Large intestine (tissue), 3 donors: ENCODE measurements at regions not wholly inside any gene's neighbourhood (a gene's known extent, or its start where the extent isn't known, plus 50 kb on each side); places are given as distances from the start of the nearest gene placed in this dataset.

Source experiments
- DNase-seq, 2 donors: peaks; one replicate each; pipeline versions ENCODE4 v3.0.0 to v3.0.0-alpha.2; 2013
- H3K27ac ChIP-seq: one replicate; pipeline ENCODE4 v1.5.1; 2013; ENCODE audit warnings: low read length
- H3K27me3 ChIP-seq: 2 replicates; pipeline ENCODE4 v1.6.1; 2013; ENCODE audit warnings: low read length; ENCODE audit not compliant: control insufficient read depth, insufficient read depth
- H3K36me3 ChIP-seq: 2 replicates; pipeline ENCODE4 v1.6.1; 2013; ENCODE audit warnings: low read length; ENCODE audit not compliant: control insufficient read depth, insufficient read depth
- H3K4me1 ChIP-seq: one replicate; pipeline ENCODE4 v1.6.1; 2013; ENCODE audit warnings: low read length; ENCODE audit not compliant: control insufficient read depth, insufficient read depth
- H3K4me3 ChIP-seq: one replicate; pipeline ENCODE4 v1.5.1; 2013; ENCODE audit warnings: low read length
- H3K9me3 ChIP-seq: one replicate; pipeline ENCODE4 v1.6.1; 2013; ENCODE audit warnings: mild to moderate bottlenecking, low read depth, low read length, moderate library complexity; ENCODE audit not compliant: control insufficient read depth
- WGBS: methylation state at CpG from one replicate; pipeline ENCODE4 v1.1.5; 2013; ENCODE audit warnings: low lambda C conversion rate; ENCODE audit not compliant: insufficient coverage; 5-methylcytosine and 5-hydroxymethylcytosine counted together

DNA sequence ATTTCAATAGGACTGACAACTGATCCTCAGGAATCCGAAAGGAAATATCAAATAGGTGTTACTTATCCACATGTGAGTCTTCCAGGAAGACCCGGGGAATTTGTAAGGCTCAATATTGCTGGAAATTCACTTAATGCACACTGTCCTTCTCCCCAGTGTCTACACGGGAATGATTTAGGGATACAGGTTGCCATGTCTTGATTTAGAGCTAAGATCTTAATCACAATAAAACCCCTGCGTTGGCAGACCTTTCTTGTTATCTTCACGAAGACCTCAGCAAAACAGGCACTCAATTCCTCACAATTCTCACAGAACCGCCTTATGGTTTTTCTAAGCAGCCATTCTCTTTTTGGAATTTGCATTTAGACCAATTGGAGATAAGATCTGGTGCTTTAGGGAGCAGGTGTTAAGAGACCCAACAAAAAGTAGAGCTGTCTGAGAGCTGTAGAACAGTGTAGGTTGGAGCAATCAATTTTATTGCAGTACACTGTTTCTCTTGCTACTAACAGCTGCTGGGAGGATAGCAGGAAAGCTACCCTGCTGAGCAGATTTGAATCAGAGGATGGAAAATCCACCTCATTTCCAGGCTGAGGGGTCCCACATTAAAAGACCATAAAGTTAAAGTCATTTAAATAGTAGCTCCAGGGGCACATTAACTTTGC lies 925.7 kb downstream of the EPHA3 start:
- H3K4me3 ChIP-seq = no peak overlapping the region
- no CpG with 5 or more reads among the region's 6 CpGs for WGBS
- no peaks in the 10 kb centered on the region for H3K27me3 ChIP-seq
- H3K4me1 ChIP-seq = no peaks in the 10 kb centered on the region
- no peak overlapping the region for H3K27ac ChIP-seq
- no peaks in the 10 kb centered on the region for H3K9me3 ChIP-seq
- no peak for DNase-seq
- H3K36me3 ChIP-seq = no peaks in the 10 kb centered on the region

DNA sequence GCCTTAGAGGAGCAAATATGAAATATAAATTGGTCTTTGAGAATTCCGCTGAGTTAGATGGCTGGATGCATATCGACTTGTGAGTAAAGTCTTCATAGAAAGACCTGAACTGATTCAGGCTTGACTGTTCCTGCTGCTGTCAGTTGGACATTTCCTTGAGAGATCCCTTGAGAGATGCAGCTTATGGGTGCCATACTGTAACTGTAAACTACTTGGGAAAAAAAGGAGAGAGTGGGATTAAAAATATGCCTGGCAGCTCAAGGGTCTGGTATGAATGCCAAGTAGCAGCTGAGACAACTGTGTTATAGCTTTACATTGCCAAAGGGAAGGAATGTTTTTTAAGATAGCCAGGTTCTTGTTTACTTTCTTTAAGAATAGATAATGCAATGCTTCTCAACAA lies 926.6 kb downstream of the EPHA3 start:
- Histone ChIP-seq H3K27ac (no peak overlapping the region), H3K27me3 (no peaks in the 10 kb centered on the region), H3K4me1 (no peaks in the 10 kb centered on the region), H3K36me3 (no peaks in the 10 kb centered on the region), H3K9me3 (no peaks in the 10 kb centered on the region), H3K4me3 (no peak overlapping the region)
- DNase-seq = no peak
- 100% methylated on average over 2 of the region's 2 CpGs for WGBS

DNA sequence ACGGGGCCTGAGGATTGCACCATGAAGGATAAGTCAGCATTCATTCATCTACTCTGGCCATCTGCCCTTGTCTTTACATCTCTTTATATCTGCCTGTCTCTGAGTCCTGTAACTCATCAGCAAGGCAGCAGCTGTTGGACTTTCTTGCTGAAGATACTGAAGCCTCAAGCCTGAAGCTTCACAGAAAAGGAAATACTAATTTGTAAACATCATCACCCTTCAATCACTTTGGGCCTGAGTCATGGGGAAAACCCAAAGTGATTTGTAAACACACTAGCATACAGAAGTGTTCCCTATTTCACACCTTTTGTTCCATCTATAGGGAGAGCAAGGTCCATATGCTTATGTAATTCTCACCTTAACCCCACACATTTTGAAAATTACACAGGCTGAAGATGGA lies 928.2 kb downstream of the EPHA3 start:
- no peak overlapping the region for H3K27ac ChIP-seq
- no peaks in the 10 kb centered on the region for H3K4me1 ChIP-seq
- no CpG with 5 or more reads among the region's 1 CpG for WGBS
- no peaks in the 10 kb centered on the region for H3K27me3 ChIP-seq
- no peak overlapping the region for H3K4me3 ChIP-seq
- no peaks in the 10 kb centered on the region for H3K9me3 ChIP-seq
- no peak for DNase-seq
- no peaks in the 10 kb centered on the region for H3K36me3 ChIP-seq

DNA sequence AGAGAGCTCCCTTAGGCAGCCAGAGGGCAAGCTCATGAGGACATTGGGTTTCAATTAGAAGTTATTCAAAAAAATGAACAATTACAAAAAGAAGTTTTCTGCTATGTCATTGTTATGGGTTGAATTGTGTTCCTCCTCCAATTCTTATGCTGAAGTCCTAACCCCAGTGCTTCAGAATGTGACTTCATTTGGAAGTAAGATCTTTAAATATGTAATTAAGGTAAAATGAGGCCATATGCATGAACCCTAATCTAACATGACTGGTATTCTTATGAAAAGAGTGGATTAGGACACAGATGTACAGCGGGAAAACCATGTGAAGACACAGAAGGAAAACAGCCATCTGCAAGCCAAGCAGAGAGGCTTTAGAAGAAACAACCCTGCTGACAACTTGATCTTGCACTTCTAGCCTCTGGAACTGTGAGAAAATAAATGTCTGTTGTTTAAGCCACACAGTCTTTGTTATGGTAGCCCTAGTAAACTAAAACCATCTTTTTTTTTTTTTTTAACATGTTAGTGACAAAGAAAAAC lies 929.6 kb downstream of the EPHA3 start:
- no peak for DNase-seq
- Histone ChIP-seq H3K4me3 (no peak overlapping the region), H3K27ac (no peak overlapping the region), H3K27me3 (no peaks in the 10 kb centered on the region), H3K9me3 (no peaks in the 10 kb centered on the region), H3K4me1 (no peaks in the 10 kb centered on the region), H3K36me3 (no peaks in the 10 kb centered on the region)
- no CpG with 5 or more reads among the region's 1 CpG for WGBS

DNA sequence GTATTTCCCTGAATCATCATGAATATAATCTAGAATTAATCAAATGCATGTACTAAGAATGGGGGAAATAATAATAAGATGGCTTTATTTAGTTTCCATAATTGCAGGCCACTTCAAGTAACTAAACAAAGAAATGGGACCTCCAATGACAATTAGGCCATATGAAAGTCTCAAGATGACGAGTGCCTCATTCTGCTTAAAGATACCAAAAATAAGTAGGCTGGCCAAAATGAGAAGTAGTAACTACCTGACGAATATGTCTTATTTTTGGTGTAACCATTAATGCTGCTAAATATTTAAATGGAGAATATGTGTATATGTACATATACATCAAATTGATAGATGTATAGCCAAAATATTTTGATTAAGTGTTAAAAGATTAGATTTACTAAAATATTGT lies 932.6 kb downstream of the EPHA3 start:
- Histone ChIP-seq H3K27me3 (no peaks in the 10 kb centered on the region), H3K4me3 (no peak overlapping the region), H3K27ac (no peak overlapping the region), H3K36me3 (no peaks in the 10 kb centered on the region), H3K9me3 (no peaks in the 10 kb centered on the region), H3K4me1 (no peaks in the 10 kb centered on the region)
- WGBS = 86% methylated on average over 2 of the region's 2 CpGs
- DNase-seq = no peak

DNA sequence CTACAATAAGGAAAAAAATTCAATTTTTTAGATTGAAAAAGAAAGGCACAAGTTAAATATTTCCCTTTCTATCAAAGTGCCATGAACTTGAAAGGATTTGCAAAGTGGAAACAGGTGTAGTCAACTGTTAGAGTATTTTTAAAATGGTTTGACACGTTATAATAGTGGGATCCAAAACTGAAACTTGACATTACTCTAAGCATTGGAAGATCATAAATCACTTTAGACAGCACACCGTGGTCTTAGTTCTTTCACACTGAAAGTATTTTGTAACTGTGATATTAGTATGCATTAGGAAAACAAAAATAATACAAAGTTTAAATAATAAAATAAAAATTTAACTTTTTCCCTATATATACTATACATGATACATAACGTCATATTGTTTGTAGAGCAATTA lies 933.1 kb downstream of the EPHA3 start:
- no peak for DNase-seq
- no peaks in the 10 kb centered on the region for H3K36me3 ChIP-seq
- no peak overlapping the region for H3K27ac ChIP-seq
- 57% methylated on average over 2 of the region's 3 CpGs for WGBS
- H3K4me3 ChIP-seq = no peak overlapping the region
- no peaks in the 10 kb centered on the region for H3K9me3 ChIP-seq
- H3K4me1 ChIP-seq = no peaks in the 10 kb centered on the region
- no peaks in the 10 kb centered on the region for H3K27me3 ChIP-seq

DNA sequence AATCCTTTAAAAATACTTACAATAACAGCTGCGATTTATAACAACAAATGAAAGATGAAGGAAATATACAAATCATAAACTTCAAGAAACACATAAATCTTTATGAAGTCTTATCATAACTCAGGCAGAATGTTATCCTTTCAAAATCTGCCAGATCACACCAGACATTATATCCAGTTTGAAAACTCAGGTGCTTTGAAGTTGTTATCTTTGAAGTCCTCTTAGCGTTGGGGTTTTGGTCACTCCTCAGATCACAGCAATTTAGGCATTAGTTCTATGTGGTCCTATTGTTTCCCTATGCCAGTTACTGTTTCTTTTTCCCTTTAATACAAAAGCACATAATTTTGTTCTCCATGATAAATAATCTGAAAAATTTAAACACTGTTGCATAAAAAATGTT lies 934.6 kb downstream of the EPHA3 start:
- H3K36me3 ChIP-seq = no peaks in the 10 kb centered on the region
- no peaks in the 10 kb centered on the region for H3K4me1 ChIP-seq
- H3K27me3 ChIP-seq = no peaks in the 10 kb centered on the region
- no peak for DNase-seq
- 67% methylated on average over 1 of the region's 2 CpGs for WGBS
- no peak overlapping the region for H3K27ac ChIP-seq
- H3K4me3 ChIP-seq = no peak overlapping the region
- no peaks in the 10 kb centered on the region for H3K9me3 ChIP-seq

DNA sequence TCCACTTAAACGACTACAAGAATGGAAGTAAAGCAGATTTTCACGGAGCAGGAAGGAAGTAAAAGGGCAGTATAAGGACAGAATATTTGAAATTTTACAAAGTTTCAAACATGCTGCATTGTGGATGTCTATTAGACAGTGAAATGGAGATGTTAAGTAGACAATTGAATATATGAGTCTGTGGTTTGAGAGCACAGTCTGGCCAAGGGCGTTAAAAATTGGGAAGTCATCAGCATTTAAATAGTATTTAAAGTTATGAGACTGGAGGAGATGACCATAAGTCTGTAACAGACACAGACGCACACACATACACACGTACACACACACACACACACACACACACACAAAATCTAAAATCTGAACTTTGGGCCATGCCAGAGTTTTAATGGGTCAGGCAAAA lies 935.9 kb downstream of the EPHA3 start:
- Histone ChIP-seq H3K36me3 (no peaks in the 10 kb centered on the region), H3K27ac (no peak overlapping the region), H3K27me3 (no peaks in the 10 kb centered on the region), H3K9me3 (no peaks in the 10 kb centered on the region), H3K4me3 (no peak overlapping the region), H3K4me1 (no peaks in the 10 kb centered on the region)
- 89% methylated on average over 2 of the region's 5 CpGs for WGBS
- DNase-seq = no peak

DNA sequence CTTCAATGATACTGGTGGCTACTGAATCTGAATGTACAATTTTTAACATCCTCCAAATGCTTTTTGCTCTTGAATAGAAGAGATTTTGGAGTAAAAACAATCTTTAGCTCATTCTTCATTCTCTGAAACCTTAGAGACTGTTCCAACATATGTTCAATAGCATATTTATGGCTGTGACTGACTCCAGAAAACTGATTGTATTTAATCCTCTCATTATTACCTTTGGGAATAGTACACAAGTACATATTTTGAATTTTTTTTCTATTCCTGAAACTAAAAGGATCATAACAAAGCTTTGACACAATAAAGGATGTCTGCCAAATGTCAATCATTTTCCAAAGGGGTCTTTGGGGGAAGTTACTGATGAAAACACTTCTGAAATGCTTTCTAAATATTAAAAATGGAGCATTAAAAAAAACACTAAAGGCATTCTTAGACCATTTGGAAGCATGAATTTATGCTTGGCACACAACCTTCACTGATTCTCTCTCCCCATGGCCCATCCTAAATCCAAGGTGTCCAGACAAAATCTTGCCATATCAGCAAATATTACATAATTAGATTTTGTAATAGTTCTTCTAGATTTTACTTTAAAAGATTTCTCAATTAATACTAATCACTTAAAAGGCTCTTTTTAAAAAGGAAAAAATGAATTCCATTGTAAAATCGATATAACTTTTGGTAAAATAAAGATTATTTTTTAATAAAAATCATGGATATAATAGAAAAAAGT lies 936.8 kb downstream of the EPHA3 start:
- 83% methylated on average over 1 of the region's 1 CpG for WGBS
- H3K4me3 ChIP-seq = no peak overlapping the region
- H3K36me3 ChIP-seq = no peaks in the 10 kb centered on the region
- no peaks in the 10 kb centered on the region for H3K27me3 ChIP-seq
- no peaks in the 10 kb centered on the region for H3K4me1 ChIP-seq
- no peak overlapping the region for H3K27ac ChIP-seq
- DNase-seq = no peak
- H3K9me3 ChIP-seq = no peaks in the 10 kb centered on the region

DNA sequence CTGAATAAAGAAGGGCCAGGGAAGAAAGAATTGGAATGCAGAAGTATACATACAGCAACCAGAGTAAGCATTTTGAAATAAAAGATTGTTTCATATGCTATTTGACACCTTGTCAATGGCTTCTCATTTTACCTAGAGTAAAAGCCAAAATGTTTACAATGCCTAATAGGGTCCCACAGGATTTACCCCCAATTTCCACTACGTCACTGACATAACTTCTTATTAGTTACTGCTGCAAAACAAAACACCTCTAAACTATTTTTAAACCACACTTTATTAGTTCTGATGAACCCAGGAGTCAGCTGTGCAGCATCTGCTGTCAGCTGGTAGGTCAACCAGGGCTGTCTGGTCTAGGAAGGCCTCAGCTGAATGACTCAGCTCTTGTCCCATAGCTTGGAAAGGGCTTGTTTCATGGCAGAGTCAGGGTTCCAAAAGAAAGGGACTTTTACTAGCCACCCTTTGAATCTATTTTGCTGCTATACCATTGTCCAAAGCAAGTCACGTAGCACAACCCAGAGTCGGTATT lies 945.1 kb downstream of the EPHA3 start:
- WGBS = 83% methylated on average over 1 of the region's 3 CpGs
- no peak for DNase-seq
- H3K36me3 ChIP-seq = no peaks in the 10 kb centered on the region
- no peaks in the 10 kb centered on the region for H3K27me3 ChIP-seq
- no peaks in the 10 kb centered on the region for H3K9me3 ChIP-seq
- no peak overlapping the region for H3K27ac ChIP-seq
- H3K4me1 ChIP-seq = no peaks in the 10 kb centered on the region
- H3K4me3 ChIP-seq = no peak overlapping the region
